ACHN (cell line): ENCODE measurements at regions not wholly inside any gene's neighbourhood (a gene's known extent, or its start where the extent isn't known, plus 50 kb on each side); places are given as distances from the start of the nearest gene placed in this dataset.

ENCODE experiments used
- DNase-seq: peaks from one replicate; pipeline ENCODE4 v3.0.0-alpha.2; 2015
- in situ Hi-C: cut with HindIII; loops from 2 replicates; pipeline ENCODE4 v1.10.0; 2017; ENCODE audit warnings: low sequenced_read_pairs, low pct_ligation_motif_present, low pct_unique_long_range_greater_than_20kb

- in situ Hi-C loops, result no loop called here
- DNase-seq, result no peak
Measured at GRCh38 chr17:73719588-73720071, 75.4 kb upstream of the SDK2 start.

- in situ Hi-C loops, result no loop called here
Measured at GRCh38 chr17:73720187-73720834, 76.1 kb upstream of the SDK2 start.

GRCh38 chr17:73722165-73722564 is 77.9 kb upstream of the SDK2 start:
- in situ Hi-C loops, result no loop called here
- no peak for DNase-seq

More at GRCh38 chr17:73720187-73720834, 76.1 kb upstream of the SDK2 start:
- no peak for DNase-seq

DNA sequence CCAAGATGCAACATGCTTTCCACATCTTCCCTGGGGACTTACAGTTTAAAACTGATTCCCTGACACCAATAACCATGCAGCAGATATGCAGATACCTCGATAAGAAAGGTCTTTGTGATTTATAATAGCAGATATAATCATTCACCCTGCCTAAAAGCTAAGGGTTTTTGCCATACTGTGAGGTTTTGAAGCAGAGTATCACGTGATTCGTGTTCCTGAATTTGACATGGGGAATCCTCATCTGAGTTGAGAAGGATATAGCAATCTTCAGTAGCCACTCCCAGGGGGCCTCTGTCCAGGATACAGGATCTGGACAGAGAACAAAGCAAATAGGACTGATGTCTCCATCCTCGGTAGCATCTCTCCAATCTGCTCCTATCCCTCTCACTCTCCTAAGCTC is 79.1 kb upstream of the SDK2 start:
- DNase-seq, result no peak
- in situ Hi-C loops, result no loop called here

GRCh38 chr17:73724341-73724740 is 80.1 kb upstream of the SDK2 start:
- in situ Hi-C loops, result no loop called here
- DNase-seq, result no peak

GRCh38 chr17:73724990-73725389 is 80.7 kb upstream of the SDK2 start:
- no peak for DNase-seq
- in situ Hi-C loops, result no loop called here

- in situ Hi-C loops, result no loop called here
- no peak for DNase-seq
Measured at GRCh38 chr17:73725794-73726515, 81.7 kb upstream of the SDK2 start.

DNA sequence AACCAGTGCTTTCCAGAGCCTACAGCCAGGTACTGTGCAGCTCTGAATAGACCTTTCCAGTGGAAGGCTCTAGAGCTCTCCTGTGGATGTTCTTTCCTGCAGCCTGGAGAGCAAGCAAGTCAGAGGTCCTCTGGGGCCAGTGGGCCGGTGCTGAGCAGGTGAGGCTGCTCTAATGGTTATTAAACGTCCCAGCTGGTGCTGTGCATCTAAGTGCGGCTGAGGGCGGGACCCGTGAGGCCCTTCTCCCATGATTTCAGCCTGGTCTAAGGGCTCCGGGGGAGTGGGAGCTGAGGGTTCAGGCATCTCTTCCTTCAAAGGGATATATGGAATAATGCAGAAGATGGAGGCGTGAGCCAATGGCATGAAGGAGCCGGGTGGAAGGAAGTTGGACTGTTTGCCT is 83.7 kb upstream of the SDK2 start:
- in situ Hi-C loops, result no loop called here
- no peak for DNase-seq

GRCh38 chr17:73729101-73729500 is 84.9 kb upstream of the SDK2 start:
- no peak for DNase-seq
- in situ Hi-C loops, result no loop called here

DNA sequence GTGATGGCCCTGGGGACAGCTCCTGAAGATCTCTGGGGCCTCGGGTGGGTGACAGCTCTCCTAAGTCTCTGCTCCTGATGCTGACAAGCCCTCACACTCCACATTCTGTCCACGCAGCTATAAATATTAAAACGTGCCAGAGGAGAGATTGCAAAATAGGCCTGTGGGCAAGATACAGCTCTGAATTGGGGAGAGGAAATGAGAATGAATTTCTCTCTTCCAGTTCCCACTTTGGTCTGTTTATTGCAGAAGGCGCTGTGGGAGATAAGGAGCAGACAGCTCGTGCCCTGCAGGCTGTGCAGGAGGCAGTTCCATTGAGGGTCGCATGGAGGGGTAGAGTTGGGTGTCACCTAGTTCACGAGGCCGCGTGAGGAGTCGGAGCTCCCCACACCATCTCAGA is 87.5 kb upstream of the SDK2 start:
- in situ Hi-C loops, result no loop called here
- DNase-seq, result no peak

DNA sequence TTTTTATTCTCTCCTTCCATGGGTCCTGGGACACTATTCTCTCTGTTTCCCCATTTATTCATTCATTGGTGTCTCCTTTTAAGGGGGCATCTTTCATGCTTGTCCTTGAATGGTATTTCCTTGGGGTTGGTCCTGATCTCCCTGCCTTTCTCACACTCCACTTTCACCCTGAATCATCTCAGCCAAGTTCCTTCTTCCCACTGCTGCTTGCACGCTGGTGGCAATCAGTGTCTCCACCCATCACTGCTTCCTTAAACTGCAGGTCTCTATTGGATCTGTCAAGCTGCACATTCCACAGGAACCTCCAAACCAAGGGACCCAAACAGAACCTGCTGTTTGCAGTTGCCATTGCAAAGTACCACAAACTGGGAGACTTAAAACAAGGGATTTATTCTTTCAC is 89.3 kb upstream of the SDK2 start:
- DNase-seq, result no peak
- in situ Hi-C loops, result no loop called here

GRCh38 chr17:73735245-73735644 is 91.0 kb upstream of the SDK2 start:
- no peak for DNase-seq
- in situ Hi-C loops, result no loop called here

GRCh38 chr17:73738751-73739575 is 94.7 kb upstream of the SDK2 start:
- DNase-seq, result no peak
- in situ Hi-C loops, result no loop called here

GRCh38 chr17:73740370-73740769 is 96.1 kb upstream of the SDK2 start:
- DNase-seq, result no peak
- in situ Hi-C loops, result no loop called here

GRCh38 chr17:73742948-73743381 is 98.7 kb upstream of the SDK2 start:
- no peak for DNase-seq
- in situ Hi-C loops, result no loop called here

DNA sequence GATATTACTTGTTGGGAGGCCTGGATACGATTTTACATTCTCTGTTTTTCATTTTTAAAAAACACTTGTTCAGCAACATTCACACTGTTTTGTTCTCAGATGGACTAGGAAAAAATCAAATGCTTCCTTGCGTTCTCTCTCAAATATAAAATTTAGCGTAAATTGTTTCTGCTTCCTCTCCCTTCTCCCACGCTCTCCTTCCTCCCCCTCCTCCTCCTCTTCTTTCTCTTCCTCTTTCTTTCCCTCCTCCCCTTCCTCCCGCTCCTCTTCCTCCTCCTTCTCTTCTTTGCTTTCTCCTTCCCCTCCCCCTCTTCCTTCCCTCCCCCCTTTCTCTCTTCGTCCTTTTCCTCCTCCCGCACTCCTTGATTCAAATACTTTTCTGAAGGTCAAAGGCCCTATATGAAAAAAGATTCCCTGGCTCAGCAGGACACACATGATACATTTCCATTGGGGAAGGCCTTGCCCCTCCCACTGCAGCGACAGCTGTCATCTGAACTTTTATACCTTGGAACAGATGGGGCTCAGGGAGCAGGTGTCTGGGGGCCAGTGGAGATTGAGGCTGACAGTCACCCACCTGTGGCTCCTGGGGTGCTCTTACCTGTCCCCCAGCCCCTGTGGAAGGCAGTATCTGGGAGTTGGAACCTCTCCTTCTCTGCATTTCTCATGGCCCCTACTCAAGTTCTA is 99.4 kb upstream of the SDK2 start:
- no peak for DNase-seq
- in situ Hi-C loops, result no loop called here

DNA sequence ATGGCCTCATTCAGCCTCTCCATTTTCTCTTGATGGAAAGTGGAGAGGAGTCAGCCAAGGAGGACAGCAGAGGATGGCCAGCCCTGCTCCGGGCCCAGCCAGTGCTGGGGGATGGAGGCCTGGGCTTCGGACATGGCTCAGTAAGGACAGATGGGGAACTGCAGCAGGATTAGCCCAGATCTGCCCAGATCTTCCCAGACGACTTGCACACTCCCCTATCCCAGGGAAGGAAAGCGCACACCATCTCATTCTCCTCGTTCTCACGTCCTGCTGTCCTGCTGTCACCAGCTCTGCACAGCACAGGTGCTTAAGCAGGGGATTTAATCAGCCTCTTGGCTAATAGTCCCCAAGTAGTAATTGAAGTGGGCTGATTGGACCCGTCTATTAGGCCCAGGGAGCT is 100.2 kb upstream of the SDK2 start:
- in situ Hi-C loops, result no loop called here
- no peak for DNase-seq

GRCh38 chr17:73746314-73747073 is 102.2 kb upstream of the SDK2 start:
- DNase-seq, result no peak
- in situ Hi-C loops, result no loop called here
